ENCODE measurements at regions not wholly inside any gene's neighbourhood (a gene's known extent, or its start where the extent isn't known, plus 50 kb on each side); places are given as distances from the start of the nearest gene placed in this dataset.

GRCh38 chr2:193751299-193751698 lies 1556.6 kb upstream of the TMEFF2 start:
- WGBS (ENCODE audit: low lambda C conversion rate) = 63% methylated on average over 2 of the region's 2 CpGs
- Histone ChIP-seq H3K4me2 (no peak overlapping the region), H3K79me2 (ENCODE audit: insufficient read depth) (no peaks in the 10 kb centered on the region), H3K4me3 (ENCODE audit: low read depth in 2 of 2, low read length in 1 of 2) (no peak overlapping the region), H4K20me1 (ENCODE audit: insufficient read depth) (no peaks in the 10 kb centered on the region), H3K9ac (no peak overlapping the region), H3K9me2 (no peaks in the 10 kb centered on the region), H3K27me3 (ENCODE audit: insufficient read depth) (no peaks in the 10 kb centered on the region), H2AFZ (ENCODE audit: low read depth) (0 out of 2 replicates have a peak overlapping the region, but pooled peaks have one; percentile 32), H3K9me3 (no peaks in the 10 kb centered on the region), H3K4me1 (ENCODE audit: control insufficient read depth in 1 of 2, insufficient read depth in 2 of 2, low read depth in 1 of 2, low read length in 1 of 2) (no peaks in the 10 kb centered on the region), H3F3A (replicated peaks; ENCODE audit: insufficient read depth) (no peaks in the 10 kb centered on the region), H3K27ac (ENCODE audit: low read depth in 2 of 2, low read length in 1 of 2) (no peak overlapping the region), H3K36me3 (replicated peaks in 1 of 2; ENCODE audit: control insufficient read depth in 1 of 2, insufficient read depth in 2 of 2, low read length in 1 of 2) (no peaks in the 10 kb centered on the region)
- POLR2A ChIA-PET = no interaction called here
- CTCF ChIA-PET = no interaction called here
- DNase-seq = no peak
- TF ChIP-seq NFIC (IDR thresholded peaks at IDR 0.05; ENCODE audit: borderline replicate concordance) (no peak), JUND (IDR thresholded peaks at IDR 0.05) (no peak), USF1 (IDR thresholded peaks at IDR 0.05; ENCODE audit: borderline replicate concordance, low read depth) (no peak), IRF3 (IDR thresholded peaks at IDR 0.05; ENCODE audit: low read depth, low read length) (no peak), TEAD4 (IDR thresholded peaks at IDR 0.05; ENCODE audit: borderline replicate concordance, insufficient read depth) (no peak), CTCF (IDR thresholded peaks at IDR 0.05) (no peak), ZBTB33 (IDR thresholded peaks at IDR 0.05; ENCODE audit: borderline replicate concordance, low read depth) (no peak)

GRCh38 chr2:193749485-193749884 lies 1554.8 kb upstream of the TMEFF2 start:
- H3K4me3 ChIP-seq (ENCODE audit: low read depth in 2 of 2, low read length in 1 of 2) = no peak overlapping the region
- H3K4me1 ChIP-seq (ENCODE audit: control insufficient read depth in 1 of 2, insufficient read depth in 2 of 2, low read depth in 1 of 2, low read length in 1 of 2) = no peaks in the 10 kb centered on the region
- H2AFZ ChIP-seq (ENCODE audit: low read depth) = no peak overlapping the region
- CTCF ChIA-PET = no interaction called here
- no peak for DNase-seq
- no peaks in the 10 kb centered on the region for H4K20me1 ChIP-seq (ENCODE audit: insufficient read depth)
- POLR2A ChIA-PET = no interaction called here
- H3K9ac ChIP-seq = no peak overlapping the region
- H3F3A ChIP-seq (replicated peaks; ENCODE audit: insufficient read depth) = no peaks in the 10 kb centered on the region
- H3K79me2 ChIP-seq (ENCODE audit: insufficient read depth) = no peaks in the 10 kb centered on the region
- H3K27ac ChIP-seq (ENCODE audit: low read depth in 2 of 2, low read length in 1 of 2) = no peak overlapping the region
- no peaks in the 10 kb centered on the region for H3K27me3 ChIP-seq (ENCODE audit: insufficient read depth)
- H3K36me3 ChIP-seq (replicated peaks in 1 of 2; ENCODE audit: control insufficient read depth in 1 of 2, insufficient read depth in 2 of 2, low read length in 1 of 2) = no peaks in the 10 kb centered on the region
- H3K4me2 ChIP-seq = no peak overlapping the region
- H3K9me3 ChIP-seq = no peaks in the 10 kb centered on the region
- H3K9me2 ChIP-seq = no peaks in the 10 kb centered on the region
- 26% methylated on average over 2 of the region's 2 CpGs for WGBS (ENCODE audit: low lambda C conversion rate)
- TF ChIP-seq REST (IDR thresholded peaks at IDR 0.05; ENCODE audit: low read depth, low read length) (no peak), EZH2phosphoT487 (IDR thresholded peaks at IDR 0.05; ENCODE audit: borderline replicate concordance, low read depth) (no peak), RXRA (IDR thresholded peaks at IDR 0.05; ENCODE audit: borderline replicate concordance, low read depth) (no peak), TAF1 (IDR thresholded peaks at IDR 0.05; ENCODE audit: borderline replicate concordance, low read depth, low read length) (no peak), FOXM1 (IDR thresholded peaks at IDR 0.05; ENCODE audit: low read depth) (no peak), MEF2A (IDR thresholded peaks at IDR 0.05; ENCODE audit: borderline replicate concordance, low read depth) (no peak), MAX (IDR thresholded peaks at IDR 0.05; ENCODE audit: low read depth) (no peak), USF1 (IDR thresholded peaks at IDR 0.05; ENCODE audit: borderline replicate concordance, low read depth) (no peak), GATA2 (CRISPR knock-in tag; IDR thresholded peaks at IDR 0.05) (no peak)
